ENCODE measurements at regions not wholly inside any gene's neighbourhood (a gene's known extent, or its start where the extent isn't known, plus 50 kb on each side); places are given as distances from the start of the nearest gene placed in this dataset.

DNA sequence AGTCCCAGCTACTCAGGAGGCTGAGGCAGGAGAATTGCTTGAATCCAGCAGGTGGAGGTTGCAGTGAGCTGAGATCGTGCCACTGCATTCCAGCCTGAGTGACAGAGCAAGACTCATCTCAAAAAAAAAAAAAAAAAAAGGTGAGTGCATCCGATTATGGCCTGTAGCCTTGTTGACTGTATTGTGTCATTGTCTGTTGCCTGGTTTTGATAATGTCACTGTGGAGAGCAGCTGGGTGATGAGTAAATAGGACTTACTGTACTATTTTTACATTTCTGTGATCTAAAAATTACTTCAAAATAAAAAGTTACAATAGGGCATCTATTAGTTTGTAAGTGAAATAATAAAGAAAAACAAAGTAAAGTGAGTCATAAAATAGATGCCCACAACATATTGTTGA is 134.1 kb upstream of the SALL4 start:
- Histone ChIP-seq H3K4me3 (no peak overlapping the region), H3K36me3 (replicated peaks in 1 of 2) (no peaks in the 10 kb centered on the region), H3K9me3 (replicated peaks in 1 of 3) (no peaks in the 10 kb centered on the region), H3K27me3 (no peaks in the 10 kb centered on the region), H3K27ac (no peak overlapping the region), H3K4me1 (replicated peaks in 1 of 2) (no peaks in the 10 kb centered on the region)
- intact Hi-C loops (cut with DNase I), result no loop called here
- no peak for DNase-seq
- WGBS, 4 donors, result 66 to 83% (median 75%) methylated on average over 2 of the region's 2 CpGs
- TF ChIP-seq, protein P1, sequence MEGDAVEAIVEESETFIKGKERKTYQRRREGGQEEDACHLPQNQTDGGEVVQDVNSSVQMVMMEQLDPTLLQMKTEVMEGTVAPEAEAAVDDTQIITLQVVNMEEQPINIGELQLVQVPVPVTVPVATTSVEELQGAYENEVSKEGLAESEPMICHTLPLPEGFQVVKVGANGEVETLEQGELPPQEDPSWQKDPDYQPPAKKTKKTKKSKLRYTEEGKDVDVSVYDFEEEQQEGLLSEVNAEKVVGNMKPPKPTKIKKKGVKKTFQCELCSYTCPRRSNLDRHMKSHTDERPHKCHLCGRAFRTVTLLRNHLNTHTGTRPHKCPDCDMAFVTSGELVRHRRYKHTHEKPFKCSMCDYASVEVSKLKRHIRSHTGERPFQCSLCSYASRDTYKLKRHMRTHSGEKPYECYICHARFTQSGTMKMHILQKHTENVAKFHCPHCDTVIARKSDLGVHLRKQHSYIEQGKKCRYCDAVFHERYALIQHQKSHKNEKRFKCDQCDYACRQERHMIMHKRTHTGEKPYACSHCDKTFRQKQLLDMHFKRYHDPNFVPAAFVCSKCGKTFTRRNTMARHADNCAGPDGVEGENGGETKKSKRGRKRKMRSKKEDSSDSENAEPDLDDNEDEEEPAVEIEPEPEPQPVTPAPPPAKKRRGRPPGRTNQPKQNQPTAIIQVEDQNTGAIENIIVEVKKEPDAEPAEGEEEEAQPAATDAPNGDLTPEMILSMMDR (IDR thresholded peaks at IDR 0.05), result no peak
- no peak for TF ChIP-seq POLR2A (IDR thresholded peaks at IDR 0.05)

DNA sequence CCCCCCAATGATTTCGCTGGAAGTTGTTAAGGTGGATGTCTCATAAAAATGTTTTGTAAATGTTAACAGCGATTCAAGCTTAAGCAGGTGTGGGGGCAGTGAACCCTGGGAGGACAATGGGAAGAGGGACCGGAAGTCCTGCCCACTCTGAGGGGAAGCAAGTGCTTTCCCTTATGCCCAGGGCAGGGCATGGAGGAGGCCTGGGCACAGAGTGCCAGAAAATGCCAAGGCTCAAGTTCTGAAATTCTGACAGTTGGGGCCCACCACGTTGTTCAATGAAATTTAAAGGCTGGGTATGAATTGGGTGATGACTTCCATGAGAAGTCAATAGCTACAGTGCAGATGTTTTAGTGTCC is 132.7 kb upstream of the SALL4 start:
- no peaks in the 10 kb centered on the region for H3K27me3 ChIP-seq
- no peaks in the 10 kb centered on the region for H3K36me3 ChIP-seq (replicated peaks in 1 of 2)
- no peaks in the 10 kb centered on the region for H3K4me1 ChIP-seq (replicated peaks in 1 of 2)
- no peak overlapping the region for H3K4me3 ChIP-seq
- TF ChIP-seq, protein P1 (IDR thresholded peaks at IDR 0.05), result no peak
- no peak for TF ChIP-seq POLR2A (IDR thresholded peaks at IDR 0.05)
- no peaks in the 10 kb centered on the region for H3K9me3 ChIP-seq (replicated peaks in 1 of 3)
- intact Hi-C loops (cut with DNase I), result no loop called here
- WGBS, 4 donors, result 56 to 66% (median 63%) methylated on average over 4 of the region's 4 CpGs
- DNase-seq, result no peak
- no peak overlapping the region for H3K27ac ChIP-seq

DNA sequence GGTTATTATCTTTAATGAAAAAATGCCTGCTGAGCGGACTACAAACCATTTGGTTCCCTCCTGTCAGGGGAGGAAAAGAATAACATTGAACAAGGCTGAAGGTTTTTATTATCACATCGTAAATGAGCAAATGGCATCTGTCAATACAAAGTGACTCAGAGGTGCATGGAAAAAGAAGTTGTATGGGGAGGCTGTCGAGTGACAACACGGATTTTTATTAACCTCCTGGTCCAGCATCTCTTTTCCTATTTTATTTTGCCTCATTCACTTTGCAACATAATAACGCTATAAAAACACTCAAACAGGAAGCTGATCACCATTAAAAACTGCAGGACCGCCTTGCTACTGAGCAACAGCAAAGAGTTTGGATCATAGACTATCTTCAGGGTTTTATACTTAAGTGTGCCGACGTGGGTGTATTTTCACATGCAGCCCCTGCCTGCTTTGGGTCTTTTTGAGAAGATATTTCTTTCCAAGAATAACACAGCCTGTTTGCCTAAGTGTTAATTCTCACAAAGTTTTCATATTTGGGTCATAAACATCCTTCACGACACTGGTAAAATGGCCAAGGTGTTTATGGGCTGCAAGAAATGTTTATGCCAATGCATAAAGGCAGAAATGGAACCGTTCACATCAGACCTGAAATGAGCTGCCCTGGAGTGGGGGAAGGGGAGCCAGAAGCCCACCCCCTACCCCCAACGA is 132.1 kb upstream of the SALL4 start:
- H3K4me3 ChIP-seq, result no peak overlapping the region
- H3K27me3 ChIP-seq, result no peaks in the 10 kb centered on the region
- WGBS, 4 donors, result 32 to 37% (median 36%) methylated on average over 11 of the region's 11 CpGs
- intact Hi-C loops (cut with DNase I), result no loop called here
- H3K36me3 ChIP-seq (replicated peaks in 1 of 2), result no peaks in the 10 kb centered on the region
- TF ChIP-seq, protein P1 (IDR thresholded peaks at IDR 0.05), result no peak
- no peak for TF ChIP-seq POLR2A (IDR thresholded peaks at IDR 0.05)
- no peaks in the 10 kb centered on the region for H3K9me3 ChIP-seq (replicated peaks in 1 of 3)
- no peak overlapping the region for H3K27ac ChIP-seq
- no peaks in the 10 kb centered on the region for H3K4me1 ChIP-seq (replicated peaks in 1 of 2)
- DNase-seq, result no peak

DNA sequence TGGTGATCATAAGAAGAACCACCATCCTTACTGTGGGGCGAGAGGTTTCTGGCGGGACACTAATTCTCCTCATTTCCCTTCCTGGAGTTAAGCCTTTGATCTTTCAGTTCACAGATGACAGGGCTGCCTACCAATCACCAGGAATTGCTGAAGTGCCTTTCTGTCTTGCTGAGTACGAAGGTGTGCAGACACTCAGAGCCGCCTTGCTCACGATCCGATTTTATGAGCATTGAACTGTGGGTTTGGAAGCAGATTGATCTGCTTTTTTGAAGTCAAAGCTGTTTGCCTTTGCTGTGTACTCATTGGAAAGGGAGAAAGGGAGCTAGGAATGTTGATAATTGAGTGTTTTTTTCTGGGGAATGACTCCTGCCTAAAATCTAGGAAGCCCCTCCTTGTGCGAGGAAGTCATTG is 129.1 kb upstream of the SALL4 start:
- Histone ChIP-seq H3K4me3 (no peak overlapping the region), H3K27me3 (no peaks in the 10 kb centered on the region), H3K9me3 (replicated peaks in 1 of 3) (no peaks in the 10 kb centered on the region), H3K36me3 (replicated peaks in 1 of 2) (no peaks in the 10 kb centered on the region), H3K4me1 (replicated peaks in 1 of 2) (no peaks in the 10 kb centered on the region), H3K27ac (no peak overlapping the region)
- 40 to 58% (median 51%) methylated on average over 7 of the region's 7 CpGs for WGBS, 4 donors
- DNase-seq, result no peak
- no peak for TF ChIP-seq POLR2A (IDR thresholded peaks at IDR 0.05)
- TF ChIP-seq, protein P1 (IDR thresholded peaks at IDR 0.05), result no peak
- intact Hi-C loops (cut with DNase I), result no loop called here

All from adrenal gland (tissue), 9 donors.